ENCODE measurements at regions not wholly inside any gene's neighbourhood (a gene's known extent, or its start where the extent isn't known, plus 50 kb on each side); places are given as distances from the start of the nearest gene placed in this dataset.

- TF ChIP-seq CTCF (IDR thresholded peaks at IDR 0.05) = no peak
- DNase-seq (ENCODE audit: low spot score) = no peak
- Histone ChIP-seq H3K4me3 (no peak overlapping the region), H3K27ac (no peak overlapping the region)
Measured at GRCh38 chr2:219916281-219916680, 288.9 kb downstream of the SLC4A3 start.

- no peak overlapping the region for H3K4me3 ChIP-seq
- no peak for TF ChIP-seq CTCF (IDR thresholded peaks at IDR 0.05)
- peak; percentile 8 for DNase-seq (ENCODE audit: low spot score)
- no peak overlapping the region for H3K27ac ChIP-seq
Measured at GRCh38 chr2:219916726-219917440, 289.5 kb downstream of the SLC4A3 start.

- no peak overlapping the region for H3K4me3 ChIP-seq
- DNase-seq (ENCODE audit: low spot score) = no peak
- no peak overlapping the region for H3K27ac ChIP-seq
- TF ChIP-seq CTCF (IDR thresholded peaks at IDR 0.05) = no peak
Measured at GRCh38 chr2:219918254-219918653, 290.8 kb downstream of the SLC4A3 start.

GRCh38 chr2:219918944-219919343 lies 291.5 kb downstream of the SLC4A3 start:
- Histone ChIP-seq H3K4me3 (no peak overlapping the region), H3K27ac (no peak overlapping the region)
- no peak for TF ChIP-seq CTCF (IDR thresholded peaks at IDR 0.05)
- DNase-seq (ENCODE audit: low spot score) = no peak

GRCh38 chr2:219919506-219919905 lies 292.1 kb downstream of the SLC4A3 start:
- no peak for TF ChIP-seq CTCF (IDR thresholded peaks at IDR 0.05)
- H3K27ac ChIP-seq = no peak overlapping the region
- peak; percentile 28 for DNase-seq (ENCODE audit: low spot score)
- H3K4me3 ChIP-seq = no peak overlapping the region

- Histone ChIP-seq H3K27ac (no peak overlapping the region), H3K4me3 (no peak overlapping the region)
- no peak for TF ChIP-seq CTCF (IDR thresholded peaks at IDR 0.05)
- DNase-seq (ENCODE audit: low spot score) = no peak
Measured at GRCh38 chr2:219929835-219930234, 302.4 kb downstream of the SLC4A3 start.

- no peak overlapping the region for H3K27ac ChIP-seq
- TF ChIP-seq CTCF (IDR thresholded peaks at IDR 0.05) = no peak
- no peak for DNase-seq (ENCODE audit: low spot score)
- no peak overlapping the region for H3K4me3 ChIP-seq
Measured at GRCh38 chr2:219939647-219940046, 312.2 kb downstream of the SLC4A3 start.
